Stimulated activated CD4-positive, alpha-beta T cell treated with anti-CD3 and anti-CD28 coated beads, Interleukin-2, amount 100 ng/mL, for 24 hours (primary cell): ENCODE measurements at regions not wholly inside any gene's neighbourhood (a gene's known extent, or its start where the extent isn't known, plus 50 kb on each side); places are given as distances from the start of the nearest gene placed in this dataset.

Experiments used
- DNase-seq, 2 donors: peaks; one replicate each; pipeline ENCODE4 v3.0.0-alpha.2; 2020

- DNase-seq: no peak
These were observed 348.3 kb upstream of the TMCO5A start for GRCh38 chr15:37586011-37586583.

GRCh38 chr15:37586976-37587375 lies 347.5 kb upstream of the TMCO5A start:
- no peak for DNase-seq

- no peak for DNase-seq
These were observed 340.0 kb upstream of the TMCO5A start for GRCh38 chr15:37594417-37594816.

DNA sequence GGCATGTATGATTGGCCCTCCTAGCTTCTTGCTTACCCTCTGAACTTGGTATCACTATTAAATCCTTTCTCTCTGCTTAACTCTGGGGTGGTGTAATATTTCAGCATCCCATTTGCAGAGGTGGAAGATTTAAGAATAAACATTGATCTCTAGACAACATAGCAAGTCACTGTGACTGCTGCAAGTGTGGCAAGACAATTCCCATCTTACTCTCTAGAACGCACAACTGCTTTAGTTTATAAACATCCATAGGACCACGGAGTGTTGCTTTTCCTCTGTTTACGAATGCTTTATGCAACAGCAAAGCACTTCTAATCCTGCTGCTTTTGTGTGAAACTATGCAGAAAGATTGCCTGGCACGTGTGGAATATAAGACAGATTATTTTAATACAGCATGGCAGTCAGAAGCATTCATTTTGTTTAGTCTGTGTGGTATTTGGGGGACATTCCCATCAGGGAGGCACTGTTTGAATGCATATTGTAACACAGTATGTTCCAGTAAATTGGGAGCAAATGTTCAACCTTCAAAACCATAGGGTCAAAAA lies 338.9 kb upstream of the TMCO5A start:
- DNase-seq: no peak

DNA sequence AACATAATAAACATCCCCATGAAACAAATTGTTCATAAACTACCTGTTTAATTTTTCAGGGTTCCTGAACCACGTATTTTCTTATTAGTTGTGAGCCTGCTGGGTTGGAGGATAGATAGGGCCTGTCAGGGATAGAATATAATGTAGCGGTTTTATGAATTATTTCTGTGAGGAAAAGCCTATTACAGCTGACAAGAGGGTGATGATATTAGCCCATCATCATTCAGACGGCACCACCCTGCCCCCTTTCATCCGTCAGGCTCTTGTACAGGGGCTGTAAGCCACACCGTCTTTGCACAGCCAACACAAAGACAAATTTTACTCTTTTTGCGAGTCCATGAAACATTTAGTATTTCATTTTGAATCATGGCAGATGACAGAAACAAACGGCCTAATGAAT lies 335.3 kb upstream of the TMCO5A start:
- DNase-seq: no peak

GRCh38 chr15:37616215-37616614 lies 318.2 kb upstream of the TMCO5A start:
- DNase-seq: no peak

GRCh38 chr15:37618353-37618752 lies 316.1 kb upstream of the TMCO5A start:
- no peak for DNase-seq

DNA sequence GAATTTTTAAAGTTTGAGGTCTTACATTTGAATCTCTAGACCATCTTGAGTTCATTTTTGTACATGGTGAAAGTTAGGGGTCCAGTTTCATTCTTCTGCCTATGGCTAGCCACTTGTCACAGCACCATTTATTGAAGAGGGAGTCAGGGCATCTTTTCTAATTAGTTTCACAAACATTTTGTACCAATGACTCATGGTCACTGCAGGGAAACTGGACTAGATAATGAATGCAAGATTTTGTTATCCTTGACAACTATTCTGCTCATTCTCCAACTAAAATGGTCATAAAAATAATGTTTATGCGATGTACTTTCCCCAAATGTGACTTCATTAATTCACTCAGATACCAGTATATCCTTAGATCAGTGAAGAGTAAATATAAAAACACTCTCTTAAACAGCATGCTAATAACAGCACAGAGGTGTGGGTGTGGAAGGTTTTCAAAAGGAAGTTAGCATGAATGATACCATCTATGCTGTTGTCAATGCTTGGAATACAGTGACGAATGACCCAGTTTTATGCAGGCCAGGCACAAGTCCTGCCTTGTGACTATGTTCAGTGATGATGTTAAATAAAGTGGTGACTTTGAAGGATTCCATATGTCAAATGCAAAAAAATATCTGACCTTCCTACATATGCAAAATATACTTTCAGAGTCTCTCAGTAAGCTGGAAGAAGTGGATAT lies 314.9 kb upstream of the TMCO5A start:
- DNase-seq: no peak

DNA sequence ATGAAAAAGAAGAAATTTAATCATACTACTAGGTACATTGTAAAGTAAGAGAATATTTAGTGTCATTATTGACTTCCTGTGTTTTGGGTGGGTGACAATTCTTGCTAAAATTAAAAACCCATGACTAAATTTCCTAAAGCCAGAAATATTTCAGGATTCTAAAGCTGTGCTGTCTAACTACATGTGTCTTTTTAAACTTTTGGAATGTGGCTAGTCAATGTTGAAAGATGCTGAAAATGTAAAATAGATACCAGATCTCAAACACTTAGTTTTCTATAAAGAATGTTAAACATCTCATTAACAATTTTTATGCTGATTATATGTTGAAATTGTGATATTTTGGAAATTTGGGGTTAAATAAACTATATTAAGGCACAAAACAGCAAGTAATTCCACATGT lies 308.9 kb upstream of the TMCO5A start:
- DNase-seq: no peak

- no peak for DNase-seq
These were observed 305.9 kb upstream of the TMCO5A start for GRCh38 chr15:37628507-37628906.

DNA sequence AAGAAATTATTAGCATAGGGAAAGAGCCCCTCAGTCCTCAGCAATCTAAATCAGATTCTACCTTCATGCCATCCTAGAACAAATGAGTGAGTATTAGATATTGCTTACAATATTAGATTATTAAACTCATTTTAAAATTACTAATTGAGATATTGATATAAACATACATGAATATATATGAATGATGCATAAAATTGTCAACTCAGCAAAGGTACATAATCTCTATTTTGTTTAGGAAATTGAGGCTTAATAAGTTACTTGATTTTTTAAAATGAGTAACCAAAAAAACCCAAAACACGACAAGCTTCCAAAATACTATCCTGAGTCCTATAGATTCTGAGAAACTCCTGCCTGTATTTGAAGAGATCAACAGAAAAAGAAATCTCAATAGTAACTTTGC lies 297.7 kb upstream of the TMCO5A start:
- no peak for DNase-seq

GRCh38 chr15:37638116-37638515 lies 296.3 kb upstream of the TMCO5A start:
- DNase-seq: no peak

DNA sequence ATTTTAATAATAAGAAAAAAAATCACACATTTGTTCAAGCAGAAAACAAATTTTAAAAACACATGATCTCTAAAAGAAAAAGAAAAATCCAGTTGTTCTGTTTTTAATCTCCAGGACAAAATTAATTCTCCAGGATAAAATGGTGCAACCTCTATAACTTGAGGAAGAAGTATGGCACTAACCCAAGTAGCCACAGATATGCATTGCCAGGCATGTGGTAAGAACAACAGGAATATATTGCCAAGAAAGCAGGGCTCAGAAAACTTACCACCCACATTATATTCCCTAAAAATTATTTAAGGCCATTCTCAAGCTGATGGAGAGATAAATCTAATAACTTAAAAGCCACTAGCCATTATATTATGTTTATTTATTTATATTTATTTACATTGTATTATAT lies 295.7 kb upstream of the TMCO5A start:
- DNase-seq: no peak

DNA sequence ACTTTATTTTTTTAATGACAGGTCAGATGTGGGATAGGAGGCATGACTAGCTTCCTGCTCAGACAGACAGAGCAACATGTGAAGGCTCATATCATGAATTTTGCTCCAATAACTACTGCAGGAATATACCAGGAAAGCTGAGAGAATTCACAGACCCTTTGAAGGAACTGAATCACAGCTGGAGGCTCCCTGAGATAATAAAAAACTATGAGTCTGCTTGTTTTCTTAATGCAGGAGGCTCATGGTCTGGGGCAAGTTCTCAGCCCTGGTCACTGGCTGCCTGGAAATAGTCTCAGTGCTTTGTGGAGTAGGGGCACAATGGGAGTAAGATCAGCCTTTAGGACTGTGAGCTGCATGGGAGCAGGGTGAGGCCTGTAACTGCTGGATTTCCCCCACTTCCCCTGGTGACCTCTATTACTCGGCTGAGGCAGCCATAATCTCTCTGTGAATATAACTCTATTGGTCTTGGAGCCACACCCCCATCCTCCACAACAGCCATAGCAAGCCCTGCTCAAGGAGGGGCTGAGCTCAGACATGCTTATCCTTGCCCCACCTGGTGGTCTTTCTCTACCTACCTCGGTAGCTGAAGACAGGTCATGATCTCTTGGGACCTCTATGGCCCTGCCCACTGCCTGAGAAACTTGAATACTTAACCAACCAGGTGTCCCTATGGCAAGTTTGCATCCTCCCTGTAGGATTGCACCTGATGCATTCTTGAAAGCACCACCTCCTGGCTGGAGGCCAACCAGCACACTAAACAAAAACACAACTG lies 281.6 kb upstream of the TMCO5A start:
- DNase-seq: no peak

DNA sequence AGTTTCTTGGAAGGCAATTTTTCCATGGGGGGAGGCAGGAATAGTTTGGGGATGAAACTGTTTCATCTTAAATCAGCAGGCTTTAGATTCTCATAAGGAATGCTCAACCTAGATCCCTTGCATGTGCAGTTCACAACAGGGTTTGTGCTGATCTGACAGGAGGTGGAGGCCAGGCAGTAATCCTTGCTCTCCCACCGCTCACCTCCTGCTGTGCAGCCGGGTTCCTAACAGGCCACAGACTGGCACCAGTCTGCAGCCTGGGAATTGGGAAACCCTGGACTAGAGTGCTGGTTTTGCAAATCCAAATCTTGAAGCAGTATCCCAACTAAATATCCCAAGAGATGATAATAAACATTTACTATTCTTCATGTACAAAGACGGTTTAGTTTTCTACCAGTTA lies 256.3 kb upstream of the TMCO5A start:
- no peak for DNase-seq

DNA sequence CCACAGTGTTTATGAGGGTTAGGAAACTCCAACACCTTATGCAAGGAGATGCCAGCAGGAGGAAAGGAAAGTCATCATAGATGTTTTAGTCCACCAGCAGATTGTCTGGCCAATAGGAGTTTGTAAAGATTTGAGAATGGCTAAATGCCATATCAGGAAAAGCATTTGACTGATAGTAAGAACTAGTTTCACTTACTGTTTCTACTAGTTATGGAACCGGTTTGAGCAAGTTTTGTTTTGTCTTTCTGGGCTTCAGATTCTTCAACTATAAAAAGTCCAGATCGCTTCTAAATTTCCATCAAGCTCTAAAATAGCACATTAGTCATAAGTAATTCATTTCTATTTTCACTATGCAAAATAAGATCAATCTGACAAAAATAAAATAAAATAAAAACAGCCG lies 254.8 kb upstream of the TMCO5A start:
- no peak for DNase-seq

DNA sequence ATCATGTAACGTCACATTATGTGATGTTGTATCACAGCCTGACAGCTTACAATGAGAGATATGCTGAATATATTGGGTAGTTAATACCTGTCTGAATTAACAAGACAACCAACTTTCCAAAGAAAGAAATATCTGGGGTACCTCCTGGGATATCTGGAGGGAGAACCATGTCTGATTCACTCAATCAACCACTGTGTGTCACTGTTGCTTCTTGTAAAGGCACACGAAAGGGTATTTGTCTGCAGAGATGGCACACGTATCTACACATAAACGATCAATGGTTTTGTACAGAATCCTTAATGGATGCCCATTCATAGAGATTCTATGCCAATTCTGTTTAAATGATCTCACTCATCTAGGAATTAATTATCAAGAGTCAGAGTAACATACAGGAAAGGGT lies 252.1 kb upstream of the TMCO5A start:
- no peak for DNase-seq

- DNase-seq: no peak
These were observed 242.5 kb upstream of the TMCO5A start for GRCh38 chr15:37691911-37692310.

DNA sequence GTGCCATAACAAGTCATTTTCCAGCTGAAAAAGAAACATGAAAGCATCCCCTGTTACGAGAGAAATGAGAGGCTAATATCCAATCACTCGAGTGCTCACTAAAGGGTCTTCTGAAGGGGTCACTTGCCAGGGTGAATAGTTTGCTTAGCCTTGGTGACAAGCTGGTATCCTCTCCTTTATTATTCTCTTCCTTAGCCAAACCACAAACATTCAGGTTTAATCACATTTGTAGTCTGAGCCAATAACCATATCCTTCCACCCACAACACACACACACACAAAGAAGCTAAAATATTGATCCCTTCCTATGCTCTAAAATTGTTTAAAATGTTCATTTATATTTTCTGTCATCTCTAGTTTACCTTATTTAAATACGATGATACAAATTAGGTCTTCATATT lies 240.5 kb upstream of the TMCO5A start:
- DNase-seq: no peak

- no peak for DNase-seq
These were observed 238.7 kb upstream of the TMCO5A start for GRCh38 chr15:37695719-37696118.

- no peak for DNase-seq
These were observed 235.8 kb upstream of the TMCO5A start for GRCh38 chr15:37698679-37699078.

- DNase-seq: no peak
These were observed 233.2 kb upstream of the TMCO5A start for GRCh38 chr15:37701230-37701629.

DNA sequence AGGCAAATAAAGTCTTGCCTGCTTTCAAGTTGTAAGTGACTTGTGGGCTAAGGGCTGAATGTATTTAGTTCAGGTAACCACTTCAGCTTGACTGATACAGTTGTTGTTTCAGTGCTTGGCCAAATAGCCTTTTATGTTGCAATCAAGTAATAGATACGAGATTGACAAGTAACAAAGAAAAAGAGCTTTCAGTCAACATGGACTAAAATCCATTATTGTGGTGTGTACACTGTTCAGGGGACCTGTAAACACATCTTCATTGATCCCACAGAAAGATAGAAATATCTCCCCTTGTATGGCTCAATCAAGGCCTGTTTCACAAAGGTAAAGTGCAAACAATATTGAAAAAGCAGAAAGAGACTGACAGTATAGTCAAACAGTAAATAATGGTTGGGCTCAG lies 224.8 kb upstream of the TMCO5A start:
- DNase-seq: no peak

DNA sequence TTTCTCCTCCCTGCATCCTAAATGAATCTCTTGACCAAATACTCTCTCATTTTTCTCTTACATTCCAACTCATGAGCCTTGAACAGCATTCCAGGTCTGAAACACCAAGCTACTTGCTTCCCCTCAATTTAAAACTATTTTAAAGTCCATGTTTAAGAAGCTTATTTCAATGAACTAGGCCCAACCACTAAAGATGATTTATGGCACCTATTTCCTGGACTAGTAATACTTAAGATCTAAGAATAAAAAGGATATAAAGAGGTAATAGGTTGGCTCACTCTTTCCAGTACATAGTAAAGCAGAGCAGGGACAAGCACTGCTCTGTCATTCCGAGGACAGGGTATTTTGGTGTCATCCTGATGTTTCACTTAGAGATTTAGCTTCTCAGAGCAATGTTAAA lies 219.3 kb upstream of the TMCO5A start:
- DNase-seq: no peak
